Stomach (tissue), 8 donors: ENCODE measurements at regions not wholly inside any gene's neighbourhood (a gene's known extent, or its start where the extent isn't known, plus 50 kb on each side); places are given as distances from the start of the nearest gene placed in this dataset.

Source experiments
- DNase-seq, 2 donors: peaks; one replicate each; pipeline versions ENCODE4 v3.0.0 to v3.0.0-alpha.2; 2013 to 2019
- H3K27ac ChIP-seq, 5 donors: fragments of 200-600 bp in 4 of 5; sonication (generic) in 4 of 5; one replicate each; pipeline ENCODE4 v1.5.1; 2013 to 2019; ENCODE audit warnings: mild to moderate bottlenecking in 1 of 5, moderate library complexity in 1 of 5
- H3K27me3 ChIP-seq, 3 donors: fragments of 200-600 bp; sonication (generic); one replicate each; pipeline ENCODE4 v1.5.1; 2017 to 2019; ENCODE audit warnings: mixed run types in 1 of 3
- H3K36me3 ChIP-seq, 4 donors: fragments of 200-600 bp; sonication (generic); 1 replicate in 3 of 4; 2 replicates in 1 of 4; pipeline ENCODE4 v1.5.1; 2016 to 2019
- H3K4me1 ChIP-seq, 4 donors: fragments of 200-600 bp; sonication (generic); one replicate each; pipeline ENCODE4 v1.5.1; 2016 to 2019
- H3K4me3 ChIP-seq, 4 donors: fragments of 200-600 bp; sonication (generic) in 3 of 4; one replicate each; pipeline ENCODE4 v1.5.1; 2016 to 2019; ENCODE audit warnings: mild to moderate bottlenecking in 1 of 4
- H3K9me3 ChIP-seq, 4 donors: fragments of 200-600 bp; sonication (generic); one replicate each; pipeline ENCODE4 v1.5.1; 2016 to 2019
- CTCF ChIP-seq, 7 experiments: fragments of 450-650 bp in 4 of 7; fragments of 200-600 bp in 3 of 7; sonication (generic) in 3 of 7; IDR thresholded peaks; one replicate each; pipeline ENCODE4 v1.5.1; 2016 to 2019; ENCODE audit warnings: antibody characterized with exemption in 7 of 7, control low read depth in 2 of 7, mild to moderate bottlenecking in 1 of 7
- EP300 ChIP-seq: sonication (generic); formaldehyde crosslinking; IDR thresholded peaks from one replicate; pipeline ENCODE4 v1.6.1; 2017; ENCODE audit warnings: antibody characterized with exemption
- POLR2A ChIP-seq, 4 donors: fragments of 450-650 bp; IDR thresholded peaks; one replicate each; pipeline ENCODE4 v1.6.1; 2016; ENCODE audit warnings: antibody characterized with exemption in 4 of 4, control low read depth in 2 of 4, mild to moderate bottlenecking in 1 of 4, moderate library complexity in 1 of 4
- POLR2AphosphoS5 ChIP-seq, 3 donors: sonication (generic); formaldehyde crosslinking; IDR thresholded peaks; one replicate each; pipeline ENCODE4 v1.6.1; 2016; ENCODE audit warnings: antibody characterized with exemption in 3 of 3
- WGBS, 5 donors: extraction: QIAGEN DNeasy Blood & Tissue Kit in 3 of 5; methylation state at CpG; one replicate each; pipeline versions ENCODE4 v1.1.5 to v1.1.7; 2013 to 2018; 5-methylcytosine and 5-hydroxymethylcytosine counted together
- intact Hi-C: fragments of 100-400 bp; cut with DNase I; formaldehyde crosslinking; loops from one replicate; pipeline ENCODE4 v1.15.1; 2023; ENCODE audit warnings: low total_unique reads
- donor health status: healthy with polysubstance abuse.
- donor health status: Bipolar disorder and iron deficiency.
- donor health status: healthy.

GRCh38 chr1:189349607-189350006 is 1128.1 kb downstream of the BRINP3 start:
- H3K4me3 ChIP-seq: no peak overlapping the region

GRCh38 chr1:189350983-189351616 is 1126.6 kb downstream of the BRINP3 start:
- Histone ChIP-seq H3K4me1 (peaks cover 0 to 5% (median 0%) of the 10 kb centered on the region in 4 donors), H3K4me3 (peak overlapping the region in 1 of 4 donors; percentile 10), H3K27ac (no peak overlapping the region), H3K9me3 (no peaks in the 10 kb centered on the region), H3K27me3 (no peaks in the 10 kb centered on the region), H3K36me3 (no peaks in the 10 kb centered on the region)
- 58 to 70% (median 60%) methylated on average over 3 of the region's 3 CpGs for WGBS, 5 donors
- no peak for DNase-seq
- intact Hi-C loops: no loop called here
- TF ChIP-seq EP300 (no peak), POLR2AphosphoS5 (IDR thresholded peaks at IDR 0.05) (no peak), POLR2A (IDR thresholded peaks at IDR 0.05) (no peak), CTCF (IDR thresholded peaks at IDR 0.05) (no peak)

More at GRCh38 chr1:189349607-189350006, 1128.1 kb downstream of the BRINP3 start:
- no peak for TF ChIP-seq CTCF (IDR thresholded peaks at IDR 0.05)
- TF ChIP-seq POLR2A (IDR thresholded peaks at IDR 0.05): no peak
- no peak for TF ChIP-seq POLR2AphosphoS5 (IDR thresholded peaks at IDR 0.05)
- no peak for TF ChIP-seq EP300
- Histone ChIP-seq H3K27me3 (no peaks in the 10 kb centered on the region), H3K9me3 (no peaks in the 10 kb centered on the region), H3K4me1 (no peaks in the 10 kb centered on the region), H3K27ac (no peak overlapping the region), H3K36me3 (no peaks in the 10 kb centered on the region)
- intact Hi-C loops: no loop called here
- DNase-seq: no peak
- 48 to 68% (median 66%) methylated on average over 4 of the region's 4 CpGs for WGBS, 5 donors

GRCh38 chr1:189351960-189352359 is 1125.7 kb downstream of the BRINP3 start:
- intact Hi-C loops: no loop called here
- 0 to 73% (median 19%) methylated on average over 1 of the region's 1 CpG for WGBS, 5 donors

GRCh38 chr1:189356206-189356605 is 1121.5 kb downstream of the BRINP3 start:
- no peak for DNase-seq
- TF ChIP-seq EP300 (no peak), CTCF (IDR thresholded peaks at IDR 0.05) (no peak), POLR2AphosphoS5 (IDR thresholded peaks at IDR 0.05) (no peak), POLR2A (IDR thresholded peaks at IDR 0.05) (no peak)
- no peak overlapping the region for H3K27ac ChIP-seq
- no peak overlapping the region for H3K4me3 ChIP-seq
- intact Hi-C loops: no loop called here
- no peaks in the 10 kb centered on the region for H3K36me3 ChIP-seq
- no peaks in the 10 kb centered on the region for H3K9me3 ChIP-seq
- H3K4me1 ChIP-seq: peaks cover 0 to 5% (median 0%) of the 10 kb centered on the region in 4 donors
- no peaks in the 10 kb centered on the region for H3K27me3 ChIP-seq

More at GRCh38 chr1:189351960-189352359, 1125.7 kb downstream of the BRINP3 start:
- H3K36me3 ChIP-seq: no peaks in the 10 kb centered on the region
- H3K27ac ChIP-seq: no peak overlapping the region
- DNase-seq: no peak
- peaks cover 0 to 5% (median 0%) of the 10 kb centered on the region in 4 donors for H3K4me1 ChIP-seq
- H3K9me3 ChIP-seq: no peaks in the 10 kb centered on the region
- no peak for TF ChIP-seq POLR2A (IDR thresholded peaks at IDR 0.05)
- TF ChIP-seq EP300: no peak
- TF ChIP-seq CTCF (IDR thresholded peaks at IDR 0.05): no peak
- no peak for TF ChIP-seq POLR2AphosphoS5 (IDR thresholded peaks at IDR 0.05)
- H3K4me3 ChIP-seq: no peak overlapping the region
- no peaks in the 10 kb centered on the region for H3K27me3 ChIP-seq
